Activated gamma-delta T cell treated with Interleukin-2 at 50 U/mL for 16 hours (primary cell): ENCODE measurements at regions not wholly inside any gene's neighbourhood (a gene's known extent, or its start where the extent isn't known, plus 50 kb on each side); places are given as distances from the start of the nearest gene placed in this dataset.

Experiments
- DNase-seq: peaks from one replicate; pipeline ENCODE4 v3.0.0-alpha.2; 2020

GRCh38 chr10:130575756-130576285 lies 439.6 kb downstream of the GLRX3 start:
- no peak for DNase-seq

- no peak for DNase-seq
These were observed 440.2 kb downstream of the GLRX3 start for GRCh38 chr10:130576427-130576826.

GRCh38 chr10:130577039-130577438 lies 440.8 kb downstream of the GLRX3 start:
- no peak for DNase-seq

- no peak for DNase-seq
These were observed 442.5 kb downstream of the GLRX3 start for GRCh38 chr10:130578532-130579289.

GRCh38 chr10:130579913-130580312 lies 443.7 kb downstream of the GLRX3 start:
- no peak for DNase-seq

- no peak for DNase-seq
These were observed 444.8 kb downstream of the GLRX3 start for GRCh38 chr10:130580975-130581374.

- no peak for DNase-seq
These were observed 451.5 kb downstream of the GLRX3 start for GRCh38 chr10:130587718-130588117.

- no peak for DNase-seq
These were observed 469.8 kb downstream of the GLRX3 start for GRCh38 chr10:130606001-130606405.

- no peak for DNase-seq
These were observed 471.2 kb downstream of the GLRX3 start for GRCh38 chr10:130607366-130607765.

GRCh38 chr10:130611239-130611638 lies 475.0 kb downstream of the GLRX3 start:
- no peak for DNase-seq

DNA sequence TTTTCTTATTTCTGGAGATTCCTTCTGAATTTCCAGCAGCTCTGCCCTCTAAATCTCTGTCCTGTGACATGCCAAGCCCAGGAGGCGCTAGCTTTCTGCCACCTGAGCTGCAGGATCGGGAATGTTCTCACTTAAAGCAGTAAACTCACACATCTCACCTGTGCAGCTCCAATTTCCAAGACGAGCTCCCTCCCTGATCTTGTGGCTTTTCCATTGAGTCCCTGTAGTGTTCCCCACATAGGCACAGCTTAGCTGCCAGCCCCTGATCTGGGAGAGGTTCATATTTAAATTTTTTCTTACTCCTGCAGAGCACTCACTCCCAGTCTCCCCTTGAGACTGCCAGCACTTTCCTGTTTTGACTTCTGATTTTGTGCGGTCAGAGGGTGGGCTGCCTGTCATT lies 479.3 kb downstream of the GLRX3 start:
- DNase-seq = no peak

GRCh38 chr10:130617985-130618384 lies 481.8 kb downstream of the GLRX3 start:
- DNase-seq = no peak

GRCh38 chr10:130618647-130619046 lies 482.5 kb downstream of the GLRX3 start:
- no peak for DNase-seq

- no peak for DNase-seq
These were observed 485.1 kb downstream of the GLRX3 start for GRCh38 chr10:130621231-130621775.

DNA sequence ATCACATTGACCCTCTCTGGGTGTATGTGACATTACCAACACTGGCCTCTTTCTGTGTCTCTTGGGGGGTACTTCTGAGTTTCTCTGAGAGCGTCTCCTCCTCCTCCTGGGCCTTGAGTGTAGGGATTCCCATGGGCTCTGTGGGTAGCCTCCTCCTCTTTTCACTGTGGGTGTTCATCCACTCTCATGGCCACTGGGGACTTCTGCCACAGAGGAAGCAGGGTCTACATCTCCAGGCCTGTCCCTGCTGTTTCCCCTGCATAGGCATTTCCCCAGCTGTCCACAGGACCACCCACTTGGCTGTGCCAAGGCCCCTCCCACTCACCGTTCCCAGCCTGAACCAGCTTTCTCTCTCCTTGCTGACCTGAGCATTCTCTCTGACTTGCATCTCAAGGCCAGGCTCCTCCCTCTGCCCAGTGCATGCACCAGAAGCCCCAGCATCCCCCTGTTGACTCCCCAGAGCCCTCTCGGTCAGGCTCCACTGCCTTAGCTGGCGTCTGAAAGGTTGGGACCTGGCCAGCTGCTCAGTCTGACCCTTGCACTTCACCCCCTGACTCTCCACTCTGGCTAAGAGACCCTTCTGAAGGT lies 487.6 kb downstream of the GLRX3 start:
- DNase-seq = no peak

DNA sequence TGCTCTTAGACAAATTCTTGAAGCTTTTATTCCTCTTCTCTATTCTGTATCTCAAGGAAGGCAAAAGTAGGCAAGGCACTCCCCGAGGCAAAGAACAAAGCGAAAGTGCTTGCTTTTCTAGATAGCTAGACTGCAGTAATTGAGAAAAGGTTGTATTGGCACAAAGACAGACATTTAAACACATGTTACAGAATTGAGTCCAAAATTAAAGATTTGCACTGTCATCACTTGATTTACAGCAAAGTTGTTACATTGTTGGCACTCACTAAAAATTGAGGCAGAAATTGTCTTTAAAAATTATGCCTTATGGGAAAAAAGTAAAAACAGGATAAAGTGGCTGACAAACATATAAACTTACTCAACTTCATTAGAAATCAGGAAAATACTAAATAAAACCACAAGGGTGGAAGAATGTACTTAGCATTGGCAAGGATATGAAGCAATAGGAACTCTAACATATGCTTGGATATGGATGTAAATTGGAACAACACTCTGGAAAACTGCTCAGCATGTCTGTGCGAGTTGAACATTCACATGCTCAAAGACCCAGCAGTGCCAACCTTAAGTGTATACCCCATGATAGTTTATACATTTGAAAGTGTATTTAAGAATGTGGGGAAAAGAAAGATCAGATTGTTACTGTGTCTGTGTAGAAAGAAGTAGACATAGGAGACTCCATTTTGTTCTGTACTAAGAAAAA lies 491.3 kb downstream of the GLRX3 start:
- no peak for DNase-seq

GRCh38 chr10:130630135-130630534 lies 493.9 kb downstream of the GLRX3 start:
- no peak for DNase-seq

GRCh38 chr10:130631142-130632096 lies 495.2 kb downstream of the GLRX3 start:
- no peak for DNase-seq

- no peak for DNase-seq
These were observed 498.6 kb downstream of the GLRX3 start for GRCh38 chr10:130634816-130635215.

DNA sequence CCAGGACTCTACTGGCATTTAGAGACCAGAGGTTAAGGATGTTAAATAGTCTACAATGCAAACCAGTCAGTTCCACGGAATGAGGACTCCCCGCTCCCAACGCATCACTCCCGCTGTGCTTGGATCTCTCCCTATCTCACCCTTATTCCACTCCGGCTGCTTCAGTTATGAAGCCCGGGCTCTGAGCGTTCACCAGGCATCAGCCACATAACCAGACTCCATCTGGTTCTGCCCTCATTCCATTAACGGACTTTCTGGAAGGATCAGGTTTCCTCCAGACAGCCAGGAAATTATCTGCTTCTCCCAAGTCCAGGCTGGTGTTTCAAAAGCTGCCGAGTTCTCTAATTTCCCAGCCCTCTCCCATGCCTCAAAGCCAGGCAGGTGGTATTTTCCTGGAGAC lies 499.3 kb downstream of the GLRX3 start:
- DNase-seq = no peak

DNA sequence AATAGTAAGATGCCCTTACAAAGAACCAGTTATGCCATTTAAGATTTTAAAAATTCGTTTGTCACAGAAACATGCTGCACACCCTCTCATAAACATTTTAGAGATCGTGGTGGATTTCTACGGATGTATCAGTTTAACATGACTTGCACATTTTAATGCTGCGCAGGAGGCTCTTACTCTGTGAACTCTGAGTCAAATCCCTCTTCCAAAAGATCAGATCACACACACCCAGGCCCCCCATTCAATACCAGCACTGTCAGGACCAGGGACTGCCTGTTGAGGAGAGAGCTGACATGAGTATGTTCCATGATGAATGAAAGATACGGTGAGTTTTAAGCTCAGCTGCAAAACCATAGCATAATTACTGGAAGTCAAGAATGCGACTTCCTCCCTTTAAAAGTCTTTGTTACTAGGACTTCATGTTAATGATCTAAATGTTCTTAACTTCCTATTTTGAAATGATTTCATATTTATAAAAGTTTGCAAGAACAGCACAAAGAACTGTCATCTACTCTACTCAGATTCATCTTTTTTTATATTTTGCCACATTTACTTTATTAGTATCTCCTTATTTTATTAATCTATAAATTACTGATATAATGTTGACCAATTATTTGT lies 500.2 kb downstream of the GLRX3 start:
- DNase-seq = no peak
